HL-60/S4 (cell line): ENCODE measurements at regions not wholly inside any gene's neighbourhood (a gene's known extent, or its start where the extent isn't known, plus 50 kb on each side); places are given as distances from the start of the nearest gene placed in this dataset.

ENCODE experiments used
- in situ Hi-C: fragments of 300-500 bp; cut with MboI; formaldehyde crosslinking; loops from 2 replicates; pipeline ENCODE4 v1.14.3; 2022; ENCODE audit warnings: low sequenced_read_pairs

DNA sequence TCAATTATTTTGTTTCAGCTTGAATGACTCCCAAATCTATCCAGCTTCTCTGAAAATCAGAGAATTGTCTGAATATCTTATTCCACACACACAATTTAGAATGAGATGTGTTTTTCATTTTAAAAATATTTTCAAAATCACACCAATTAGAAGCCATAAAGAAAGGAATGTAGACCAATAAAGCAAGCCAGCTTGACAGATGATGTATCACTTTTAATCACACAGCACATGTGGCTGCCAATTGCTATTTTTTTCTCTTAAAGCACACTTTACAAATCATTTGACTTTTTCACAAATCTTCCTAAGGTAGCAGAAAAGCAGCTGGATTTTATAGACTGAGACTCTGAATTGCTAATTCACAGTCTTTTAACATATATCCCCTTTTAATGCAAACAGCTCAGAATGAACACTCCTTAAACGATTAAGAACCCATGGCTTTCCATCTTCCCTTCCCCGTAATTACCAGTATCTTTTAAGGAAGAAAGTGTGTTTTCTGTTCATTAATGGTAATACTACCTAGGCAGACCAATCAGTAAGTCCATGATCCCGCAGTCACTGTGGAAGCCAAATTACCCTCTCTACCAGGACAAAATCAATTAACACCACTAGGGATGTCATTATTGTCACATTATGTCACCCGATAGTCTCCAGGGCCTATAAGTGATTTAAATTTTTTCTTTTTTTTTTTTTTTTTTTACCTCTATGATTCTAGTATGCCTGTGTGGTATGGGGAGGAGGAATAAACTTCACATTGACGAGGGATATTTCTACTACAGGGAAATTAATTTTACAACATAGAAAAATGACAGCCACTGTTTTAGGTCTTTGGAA, 250.0 kb upstream of the VEPH1 start:
- in situ Hi-C loops = no loop called here

DNA sequence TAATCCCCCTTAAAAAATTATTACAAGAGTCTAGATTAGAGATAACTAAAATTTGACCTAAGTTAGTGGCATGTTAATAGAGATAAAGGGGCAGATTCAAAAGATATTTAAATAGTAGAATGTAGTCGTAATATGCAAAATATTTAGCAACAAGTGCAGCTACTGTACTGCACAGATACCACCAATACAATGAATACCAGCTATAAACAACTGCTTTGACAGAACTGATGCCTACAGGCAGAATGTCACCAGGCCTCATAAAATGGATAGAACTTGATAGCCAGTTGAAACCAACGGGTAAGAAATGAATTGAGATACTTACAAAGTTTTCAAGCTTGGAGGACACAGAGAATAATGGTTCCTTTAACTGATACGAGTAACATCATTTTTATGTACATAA, 249.3 kb upstream of the VEPH1 start:
- in situ Hi-C loops = no loop called here

DNA sequence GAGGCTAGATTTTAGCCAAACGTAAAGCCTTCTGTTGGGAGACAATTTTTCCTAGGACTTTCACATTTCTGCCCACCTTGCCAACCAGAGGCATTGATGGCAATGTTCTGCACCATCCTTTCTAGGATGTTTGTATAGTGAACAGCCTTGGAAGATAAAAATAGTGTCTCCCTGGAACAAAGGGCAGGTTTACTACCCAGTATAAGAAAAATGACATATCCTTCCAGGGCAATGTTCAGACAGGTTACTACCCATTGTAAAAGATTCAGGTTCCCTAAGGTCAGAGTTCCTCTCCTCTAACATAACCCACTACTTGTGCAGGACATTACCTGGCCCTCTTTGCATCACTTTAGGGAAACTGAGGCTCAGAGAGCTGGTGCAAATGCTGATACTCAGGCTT, 248.2 kb upstream of the VEPH1 start:
- in situ Hi-C loops = no loop called here

DNA sequence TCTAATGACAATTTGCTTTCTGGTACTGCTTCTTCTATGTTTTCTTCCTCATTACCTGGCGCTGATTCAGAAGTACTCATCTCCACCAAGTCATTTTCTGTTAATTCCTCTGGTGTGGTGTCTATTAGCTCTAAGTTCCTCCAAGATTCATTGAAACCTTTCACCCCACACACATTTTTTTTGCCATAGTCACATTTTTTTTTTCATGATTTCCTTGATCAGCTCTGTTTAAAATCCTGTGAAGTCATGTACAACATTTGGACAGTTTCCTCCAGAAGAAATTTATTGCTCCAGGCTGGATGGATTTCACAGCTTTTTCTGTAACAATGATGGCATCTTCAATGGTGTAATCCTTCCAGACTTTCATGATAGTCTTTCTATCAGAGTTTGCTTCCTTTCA, 243.2 kb upstream of the VEPH1 start:
- in situ Hi-C loops = no loop called here

DNA sequence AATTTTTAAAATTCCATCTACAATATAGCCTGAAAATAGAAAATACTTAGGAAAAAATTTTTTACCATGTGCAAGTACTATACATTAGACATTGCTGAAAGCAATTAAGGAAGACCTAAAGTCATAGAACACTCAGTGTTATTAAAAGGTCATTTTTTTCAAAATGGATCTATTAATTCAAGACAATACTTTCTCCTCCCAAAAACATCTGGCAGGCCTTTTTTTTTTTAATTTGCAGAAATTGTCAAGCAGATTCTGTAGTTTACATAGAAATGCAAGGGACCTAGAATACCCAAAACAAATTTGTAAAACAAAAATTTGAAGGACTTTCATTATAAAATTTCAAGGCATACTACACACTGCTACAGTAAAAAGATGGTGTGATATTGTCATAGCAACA, 238.4 kb upstream of the VEPH1 start:
- in situ Hi-C loops = no loop called here

DNA sequence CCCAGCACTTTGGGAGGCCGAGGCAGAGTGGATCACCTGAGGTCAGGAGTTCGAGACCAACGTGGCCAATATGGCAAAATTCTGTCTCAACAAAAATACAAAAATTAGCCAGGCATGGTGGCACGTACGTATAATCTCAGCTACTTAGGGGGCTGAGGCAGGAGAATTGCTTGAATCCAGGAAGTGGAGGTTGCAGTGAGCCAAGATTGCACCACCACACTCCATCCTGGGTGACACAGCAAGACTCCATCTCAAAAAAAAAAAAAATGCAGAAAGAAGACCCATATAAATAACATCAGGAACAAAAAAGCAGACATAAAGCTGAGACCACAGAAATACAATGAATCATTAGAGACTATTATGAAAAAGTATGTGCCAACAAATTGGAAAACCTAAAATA, 235.2 kb upstream of the VEPH1 start:
- in situ Hi-C loops = no loop called here

DNA sequence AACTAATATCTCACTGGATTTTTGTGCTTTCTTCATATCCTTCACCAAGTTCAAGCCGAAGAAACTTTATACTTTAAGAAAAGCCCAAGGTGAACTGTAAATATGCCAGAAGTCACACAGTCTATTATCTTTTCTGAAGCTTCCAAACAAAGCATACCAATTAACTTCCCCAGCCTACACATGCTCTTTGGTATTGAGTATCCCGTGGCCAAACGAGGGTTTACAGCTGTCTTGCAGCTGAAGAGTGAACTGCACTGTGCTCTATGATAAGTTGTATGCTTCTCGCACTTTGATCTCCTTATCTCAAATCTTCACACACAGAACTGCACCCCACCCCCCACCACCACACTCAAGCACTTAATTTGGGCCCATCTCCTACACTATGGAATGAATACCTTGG, 215.6 kb upstream of the VEPH1 start:
- in situ Hi-C loops = no loop called here

DNA sequence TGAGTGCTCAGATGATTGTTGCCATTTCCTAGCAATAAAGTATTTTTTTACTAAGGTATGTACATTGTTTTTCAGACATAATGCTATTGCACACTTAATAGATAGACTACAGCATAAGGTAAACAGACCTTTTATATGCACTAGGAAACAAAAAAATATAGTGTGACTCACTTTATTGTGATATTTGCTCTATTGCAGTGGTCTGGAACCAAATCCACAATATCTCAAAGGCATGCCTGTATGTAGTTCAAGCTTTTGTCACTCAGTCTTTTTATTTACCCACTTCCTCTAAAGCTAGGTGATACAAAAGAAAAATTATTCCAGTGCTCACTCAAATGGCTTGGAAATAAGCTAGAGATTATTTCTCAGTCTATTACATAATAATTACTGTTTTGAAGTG, 209.9 kb upstream of the VEPH1 start:
- in situ Hi-C loops = no loop called here

DNA sequence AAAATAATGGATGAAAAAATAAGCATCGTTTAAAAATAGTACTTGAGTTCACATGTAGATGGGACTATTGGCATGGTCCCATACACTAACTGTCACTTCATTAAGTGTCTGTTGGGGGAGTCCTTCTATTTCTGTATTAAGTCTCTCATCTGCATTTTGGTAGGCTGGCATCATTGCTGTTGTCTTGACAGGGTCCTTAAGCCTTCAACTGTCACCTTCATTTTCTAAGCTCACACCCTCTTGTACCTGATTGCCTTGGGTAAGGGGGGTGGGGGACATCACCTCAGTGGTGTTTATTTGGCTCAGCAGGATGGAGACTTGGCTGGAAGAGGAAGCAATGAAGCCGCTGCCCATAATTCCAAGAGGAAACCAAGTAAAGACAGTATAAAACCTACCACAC, 202.0 kb upstream of the VEPH1 start:
- in situ Hi-C loops = no loop called here

DNA sequence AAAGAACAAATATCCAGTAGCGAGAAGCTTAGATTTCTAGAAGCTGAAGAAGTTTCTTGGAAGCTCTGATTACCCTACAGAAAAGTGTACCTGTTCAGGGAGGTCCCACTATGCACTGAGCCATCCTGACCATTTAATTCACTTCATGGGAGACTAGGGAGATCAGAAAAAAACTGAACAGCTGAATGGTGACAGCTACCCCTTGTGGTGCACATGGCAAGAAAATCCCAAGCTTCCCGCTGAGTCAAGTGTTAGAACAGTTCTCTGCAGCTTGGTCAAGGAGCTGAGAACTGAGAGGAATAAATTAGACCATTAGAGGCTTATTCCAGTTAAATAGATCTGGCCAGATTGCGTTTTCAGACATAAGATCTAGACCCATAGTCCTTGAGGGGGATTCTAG, 197.2 kb upstream of the VEPH1 start:
- in situ Hi-C loops = no loop called here

DNA sequence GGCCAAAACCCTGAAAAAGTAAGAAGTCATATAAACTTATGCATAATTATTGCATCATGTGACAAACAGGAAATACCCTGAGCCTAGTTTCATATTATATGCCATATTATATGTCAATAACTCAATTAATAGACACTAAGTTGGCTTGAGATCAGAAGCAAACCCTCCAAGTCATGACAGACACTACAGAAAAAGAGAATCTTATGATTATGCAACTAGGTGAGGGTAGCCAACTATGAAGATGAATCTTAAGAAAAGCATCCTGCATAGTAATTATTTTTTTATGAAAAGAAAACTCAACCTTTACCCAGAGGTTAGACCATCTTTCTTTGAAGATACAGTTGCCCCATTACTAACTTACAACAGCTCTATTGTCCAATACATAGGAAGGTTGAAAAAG, 192.4 kb upstream of the VEPH1 start:
- in situ Hi-C loops = no loop called here

DNA sequence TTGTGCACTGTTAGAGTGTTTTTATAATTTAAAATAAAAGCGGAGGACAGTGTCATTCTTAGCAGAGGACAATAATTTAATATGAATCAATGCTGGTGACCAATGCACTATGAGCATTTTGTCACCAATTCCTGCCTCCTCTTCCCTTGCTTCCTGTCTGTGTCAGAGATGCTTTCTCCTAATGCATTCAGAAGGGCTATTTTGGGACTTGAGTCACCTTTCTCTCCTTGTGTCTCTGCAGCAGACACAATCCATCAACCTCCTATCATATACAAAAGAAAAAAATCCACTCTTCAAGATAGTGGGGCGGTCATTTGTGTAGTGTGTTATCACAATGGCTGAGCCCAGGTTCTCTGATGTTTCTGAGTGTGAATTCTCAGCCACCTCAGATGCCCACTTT, 191.9 kb upstream of the VEPH1 start:
- in situ Hi-C loops = no loop called here

DNA sequence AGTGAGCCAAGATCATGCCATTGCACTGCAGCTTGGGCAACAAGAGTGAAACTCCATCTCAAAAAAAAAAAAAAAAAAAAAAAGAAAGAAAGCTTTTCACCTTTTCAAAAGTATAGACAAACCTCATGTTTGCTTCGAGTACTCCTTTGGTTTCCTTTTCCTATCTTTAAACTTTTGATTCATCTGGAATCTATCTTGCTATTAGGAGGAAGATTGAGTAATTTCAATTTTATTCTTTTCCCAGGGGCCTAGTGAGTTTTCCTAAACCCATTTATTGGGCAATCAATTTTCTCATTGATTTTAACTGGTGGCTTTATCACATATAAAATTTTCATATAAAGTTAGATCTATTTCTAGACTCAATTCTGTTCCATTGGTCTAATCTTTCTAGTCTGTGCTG, 190.5 kb upstream of the VEPH1 start:
- in situ Hi-C loops = no loop called here

DNA sequence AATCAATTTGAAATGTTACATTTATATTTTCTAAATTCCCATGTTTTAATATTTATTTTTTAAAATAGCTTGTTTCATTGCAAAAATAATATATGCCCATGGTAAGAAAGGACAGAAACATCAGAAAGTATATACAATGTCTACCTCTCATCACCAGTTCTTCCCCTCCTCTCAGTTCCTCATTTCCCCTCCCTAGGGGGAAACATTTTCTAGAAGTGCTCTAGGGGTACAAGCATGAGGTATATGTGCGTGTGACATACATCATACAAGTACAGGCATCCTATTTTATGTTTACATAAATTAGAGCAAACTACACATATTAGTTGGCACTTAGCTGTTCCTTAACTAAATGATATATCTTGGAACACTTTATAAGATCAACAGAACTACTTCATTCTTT, 189.3 kb upstream of the VEPH1 start:
- in situ Hi-C loops = no loop called here

DNA sequence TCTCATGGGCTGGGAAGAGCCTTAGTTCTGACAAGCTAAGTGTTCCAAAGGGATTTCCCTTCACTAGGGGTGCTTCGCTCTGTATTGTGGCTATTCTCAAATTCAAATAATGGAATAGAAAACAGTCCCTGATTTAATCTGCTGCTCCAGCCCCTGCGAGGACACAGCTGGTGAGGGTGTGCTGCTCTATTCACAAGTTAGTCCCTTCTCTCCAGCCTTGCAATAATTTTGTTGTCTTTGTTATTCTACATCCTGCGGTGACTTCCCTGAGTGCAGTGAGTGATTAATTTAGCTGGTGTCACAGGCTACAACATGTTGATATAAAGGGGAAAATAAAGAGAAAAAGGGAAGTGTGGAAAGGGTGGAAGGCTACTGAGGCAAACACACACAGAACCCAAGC, 180.5 kb upstream of the VEPH1 start:
- in situ Hi-C loops = no loop called here

DNA sequence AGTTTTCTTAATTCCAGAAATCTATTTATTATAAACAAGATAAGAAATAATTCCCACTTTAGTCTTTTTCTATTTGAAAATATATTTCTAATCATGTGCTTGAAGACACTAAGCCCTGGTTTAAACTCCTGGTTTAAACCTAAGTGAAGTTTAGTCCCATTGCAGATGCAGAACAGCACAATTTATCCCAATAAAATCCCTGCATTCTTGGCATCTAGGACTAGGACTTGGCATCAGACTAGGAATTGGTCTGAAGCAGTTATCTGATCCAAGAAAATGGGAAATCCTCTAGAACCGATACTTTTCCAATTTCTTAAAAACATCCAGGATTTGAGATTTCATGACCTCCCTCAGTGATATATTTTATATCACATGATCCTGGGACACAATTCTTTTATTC, 168.8 kb upstream of the VEPH1 start:
- in situ Hi-C loops = no loop called here

DNA sequence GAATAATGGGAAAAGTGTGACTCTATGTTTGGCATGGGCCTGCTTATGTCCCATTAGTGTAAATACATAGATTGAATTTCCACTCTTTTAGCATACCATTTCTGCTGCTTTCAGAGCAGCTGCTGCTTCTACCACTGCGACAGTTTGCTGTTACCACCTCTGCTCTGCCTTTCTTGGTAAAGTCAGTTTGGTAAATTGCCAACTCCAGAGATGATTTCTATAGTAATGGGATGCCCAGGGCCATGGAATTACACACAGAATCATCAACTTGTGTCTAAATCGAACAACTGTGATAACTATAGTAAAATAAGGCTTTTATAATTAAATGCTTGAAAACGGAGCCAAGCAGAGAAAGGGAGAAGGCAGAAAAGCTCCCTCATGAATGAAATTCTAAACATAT, 168.4 kb upstream of the VEPH1 start:
- in situ Hi-C loops = no loop called here

DNA sequence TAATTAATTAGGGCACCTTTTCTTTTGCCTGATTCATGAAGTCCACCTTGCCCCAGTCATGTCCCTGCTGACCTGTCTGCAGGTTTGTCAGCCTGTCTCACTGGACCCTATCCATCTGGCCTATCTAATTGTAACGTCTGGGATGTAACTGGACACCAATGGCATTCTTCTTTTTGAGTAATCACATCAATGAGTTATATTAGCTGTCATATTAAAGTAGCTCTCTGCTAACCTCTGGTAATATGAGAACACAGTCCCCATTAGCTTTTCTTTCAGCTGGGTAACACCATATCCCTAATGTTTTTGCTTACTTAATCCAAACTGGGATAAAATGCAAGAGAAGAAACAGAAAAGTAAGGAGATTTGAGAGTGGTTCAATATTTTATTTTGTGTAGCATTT, 166.2 kb upstream of the VEPH1 start:
- in situ Hi-C loops = no loop called here

DNA sequence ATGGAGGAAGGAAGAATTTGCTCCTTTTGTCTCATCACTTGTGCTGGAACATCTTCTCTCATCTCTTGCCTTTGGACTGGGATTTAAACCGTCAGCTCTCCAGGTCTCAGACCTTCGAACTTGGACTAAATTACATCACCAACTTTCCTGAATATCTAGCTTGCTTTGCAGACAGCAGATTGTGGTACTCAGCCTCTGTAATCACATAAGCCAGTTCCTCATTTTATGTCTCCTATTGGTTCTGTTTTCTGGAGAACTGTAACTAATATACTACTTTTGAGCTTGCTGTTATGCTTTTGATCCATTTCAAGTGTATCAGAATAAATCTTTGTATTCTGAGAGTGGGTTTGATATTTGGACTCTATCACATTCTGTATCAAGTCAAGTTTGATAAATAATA, 164.3 kb upstream of the VEPH1 start:
- in situ Hi-C loops = no loop called here

DNA sequence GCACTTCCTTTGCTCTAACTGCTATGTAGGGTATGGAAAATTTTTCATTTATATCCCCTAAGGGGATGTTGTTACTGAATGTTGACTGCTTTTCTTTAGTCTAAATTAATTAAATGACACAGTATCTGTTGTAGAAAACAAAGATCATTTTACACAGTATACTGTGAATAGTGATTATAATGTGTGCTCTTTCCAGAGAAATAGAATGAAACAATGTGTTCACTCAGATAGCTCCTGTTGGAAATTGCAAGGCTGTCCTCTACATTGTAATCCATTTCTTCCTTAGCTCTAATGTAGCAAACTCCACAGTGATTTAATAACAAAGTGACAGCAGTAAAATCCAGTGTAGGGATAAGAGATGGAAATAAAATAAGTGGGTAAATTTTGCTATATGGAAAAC, 159.0 kb upstream of the VEPH1 start:
- in situ Hi-C loops = no loop called here

DNA sequence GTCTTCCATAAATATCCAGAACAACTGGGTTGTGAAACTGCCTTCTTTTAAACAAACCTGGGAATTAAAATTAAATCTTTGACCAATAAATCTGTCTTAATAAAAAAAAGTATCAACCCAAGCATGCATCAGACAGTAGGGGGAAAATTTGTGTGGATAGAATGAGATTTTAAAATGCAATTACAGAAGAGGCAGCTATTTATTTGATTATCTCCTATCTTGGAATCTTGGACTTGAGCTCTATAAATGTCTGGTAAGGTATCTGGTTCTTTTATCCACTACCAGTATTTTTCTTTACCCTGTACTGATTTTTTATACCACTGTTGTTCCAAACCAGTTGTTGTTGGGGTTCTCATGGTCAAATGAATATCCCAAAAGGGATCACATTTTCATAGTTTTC, 157.6 kb upstream of the VEPH1 start:
- in situ Hi-C loops = no loop called here

DNA sequence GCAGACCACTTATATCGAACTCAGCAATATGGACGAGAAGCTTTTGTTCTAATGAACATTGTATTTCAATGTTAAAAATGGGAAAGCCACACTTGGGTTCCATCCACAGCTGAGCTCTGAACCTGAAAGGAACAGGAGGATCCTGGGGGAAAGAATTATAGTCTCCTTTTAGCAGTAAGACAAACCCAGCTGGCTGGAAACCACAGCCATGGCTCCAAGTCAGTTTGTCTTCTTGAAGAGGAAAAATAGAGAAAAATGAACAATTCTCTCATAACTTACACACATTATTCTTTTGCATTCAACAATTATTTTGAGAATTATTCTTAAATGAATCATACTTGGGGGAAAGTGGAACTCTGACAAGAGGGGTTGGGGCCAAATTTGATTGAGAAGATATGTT, 149.2 kb upstream of the VEPH1 start:
- in situ Hi-C loops = no loop called here

DNA sequence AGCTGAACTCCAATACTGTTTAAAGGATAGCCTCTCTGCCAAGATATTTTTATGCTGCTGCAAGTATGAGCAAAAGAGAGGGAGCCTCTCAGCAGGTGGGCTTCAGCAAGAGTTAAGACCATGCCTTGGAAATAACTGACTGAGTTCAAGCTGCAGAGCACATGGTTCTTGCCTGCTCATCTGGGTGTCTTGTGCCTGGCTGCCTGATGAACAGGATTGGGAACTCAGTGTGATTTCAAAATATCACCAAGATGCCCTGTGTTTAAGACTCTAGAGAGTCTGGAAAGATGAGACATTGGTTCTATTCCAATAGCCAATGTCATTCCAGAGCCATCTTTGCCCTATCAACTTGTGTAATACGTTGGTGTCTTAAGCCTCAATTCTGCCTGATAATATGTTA, 147.5 kb upstream of the VEPH1 start:
- in situ Hi-C loops = no loop called here
